Muscle of leg (tissue), 3 donors: ENCODE measurements at regions not wholly inside any gene's neighbourhood (a gene's known extent, or its start where the extent isn't known, plus 50 kb on each side); places are given as distances from the start of the nearest gene placed in this dataset.

Source experiments
- DNase-seq: peaks from one replicate; pipeline ENCODE4 v3.0.0; 2013
- H3K27ac ChIP-seq: one replicate; pipeline ENCODE4 v1.5.1; 2013; ENCODE audit warnings: mild to moderate bottlenecking, low read length, control low read depth
- H3K27me3 ChIP-seq: one replicate; pipeline ENCODE4 v1.6.1; 2013; ENCODE audit warnings: low read length; ENCODE audit not compliant: control insufficient read depth, insufficient read depth
- H3K36me3 ChIP-seq: one replicate; pipeline ENCODE4 v1.6.1; 2013; ENCODE audit warnings: low read length; ENCODE audit not compliant: control insufficient read depth, insufficient read depth
- H3K4me1 ChIP-seq: one replicate; pipeline ENCODE4 v1.6.1; 2013; ENCODE audit warnings: low read length; ENCODE audit not compliant: control insufficient read depth, insufficient read depth
- H3K4me3 ChIP-seq: one replicate; pipeline ENCODE4 v1.5.1; 2013; ENCODE audit warnings: low read length, control low read depth
- H3K9me3 ChIP-seq: replicated peaks from 2 replicates; pipeline ENCODE4 v1.6.1; 2013; ENCODE audit warnings: low read depth, low read length; ENCODE audit not compliant: control insufficient read depth
- WGBS: methylation state at CpG from one replicate; pipeline ENCODE4 v1.1.5; 2013; ENCODE audit warnings: missing lambda C conversion rate; ENCODE audit not compliant: insufficient coverage; 5-methylcytosine and 5-hydroxymethylcytosine counted together

GRCh38 chr7:31448649-31449048 lies 65.2 kb upstream of the ITPRID1 start:
- no peaks in the 10 kb centered on the region for H3K36me3 ChIP-seq
- no peaks in the 10 kb centered on the region for H3K9me3 ChIP-seq
- H3K4me3 ChIP-seq, result no peak overlapping the region
- no peak overlapping the region for H3K27ac ChIP-seq
- no peaks in the 10 kb centered on the region for H3K27me3 ChIP-seq
- no CpG with 5 or more reads among the region's 1 CpG for WGBS
- DNase-seq, result no peak
- no peaks in the 10 kb centered on the region for H3K4me1 ChIP-seq

- peaks cover 2% of the 10 kb centered on the region for H3K27me3 ChIP-seq
- H3K9me3 ChIP-seq, result no peaks in the 10 kb centered on the region
- no peaks in the 10 kb centered on the region for H3K36me3 ChIP-seq
- DNase-seq, result no peak
- no peak overlapping the region for H3K4me3 ChIP-seq
- H3K27ac ChIP-seq, result no peak overlapping the region
- WGBS, result 95% methylated on average over 5 of the region's 5 CpGs
- H3K4me1 ChIP-seq, result no peaks in the 10 kb centered on the region
These were observed 58.0 kb upstream of the ITPRID1 start for GRCh38 chr7:31455844-31456243.

GRCh38 chr7:31456646-31457368 lies 57.1 kb upstream of the ITPRID1 start:
- Histone ChIP-seq H3K27me3 (peaks cover 2% of the 10 kb centered on the region), H3K9me3 (no peaks in the 10 kb centered on the region), H3K36me3 (no peaks in the 10 kb centered on the region), H3K27ac (no peak overlapping the region), H3K4me3 (no peak overlapping the region), H3K4me1 (no peaks in the 10 kb centered on the region)
- DNase-seq, result no peak
- WGBS, result 75% methylated on average over 4 of the region's 15 CpGs

GRCh38 chr7:31457551-31457950 lies 56.3 kb upstream of the ITPRID1 start:
- no peak overlapping the region for H3K4me3 ChIP-seq
- H3K27ac ChIP-seq, result no peak overlapping the region
- WGBS, result 65% methylated on average over 3 of the region's 5 CpGs
- no peak for DNase-seq
- no peaks in the 10 kb centered on the region for H3K36me3 ChIP-seq
- H3K9me3 ChIP-seq, result no peaks in the 10 kb centered on the region
- H3K27me3 ChIP-seq, result peaks cover 2% of the 10 kb centered on the region
- H3K4me1 ChIP-seq, result no peaks in the 10 kb centered on the region

GRCh38 chr7:31458203-31458602 lies 55.7 kb upstream of the ITPRID1 start:
- Histone ChIP-seq H3K27ac (no peak overlapping the region), H3K36me3 (no peaks in the 10 kb centered on the region), H3K4me1 (no peaks in the 10 kb centered on the region), H3K9me3 (no peaks in the 10 kb centered on the region), H3K4me3 (no peak overlapping the region), H3K27me3 (peaks cover 2% of the 10 kb centered on the region)
- no CpG with 5 or more reads among the region's 4 CpGs for WGBS
- DNase-seq, result no peak

GRCh38 chr7:31462636-31463035 lies 51.3 kb upstream of the ITPRID1 start:
- WGBS, result no CpG with 5 or more reads among the region's 3 CpGs
- H3K27me3 ChIP-seq, result no peaks in the 10 kb centered on the region
- no peaks in the 10 kb centered on the region for H3K4me1 ChIP-seq
- H3K27ac ChIP-seq, result no peak overlapping the region
- no peaks in the 10 kb centered on the region for H3K9me3 ChIP-seq
- DNase-seq, result no peak
- no peaks in the 10 kb centered on the region for H3K36me3 ChIP-seq
- no peak overlapping the region for H3K4me3 ChIP-seq
